ENCODE measurements at regions not wholly inside any gene's neighbourhood (a gene's known extent, or its start where the extent isn't known, plus 50 kb on each side); places are given as distances from the start of the nearest gene placed in this dataset.

GRCh38 chr11:135037828-135038227, 625.8 kb upstream of the B3GAT1 start:
- DNase-seq (ENCODE audit: extremely low spot score, unreplicated experiment), result no peak
- H3K36me3 Mint-ChIP-seq, result no peaks in the 10 kb centered on the region
- TF ChIP-seq, protein P1, sequence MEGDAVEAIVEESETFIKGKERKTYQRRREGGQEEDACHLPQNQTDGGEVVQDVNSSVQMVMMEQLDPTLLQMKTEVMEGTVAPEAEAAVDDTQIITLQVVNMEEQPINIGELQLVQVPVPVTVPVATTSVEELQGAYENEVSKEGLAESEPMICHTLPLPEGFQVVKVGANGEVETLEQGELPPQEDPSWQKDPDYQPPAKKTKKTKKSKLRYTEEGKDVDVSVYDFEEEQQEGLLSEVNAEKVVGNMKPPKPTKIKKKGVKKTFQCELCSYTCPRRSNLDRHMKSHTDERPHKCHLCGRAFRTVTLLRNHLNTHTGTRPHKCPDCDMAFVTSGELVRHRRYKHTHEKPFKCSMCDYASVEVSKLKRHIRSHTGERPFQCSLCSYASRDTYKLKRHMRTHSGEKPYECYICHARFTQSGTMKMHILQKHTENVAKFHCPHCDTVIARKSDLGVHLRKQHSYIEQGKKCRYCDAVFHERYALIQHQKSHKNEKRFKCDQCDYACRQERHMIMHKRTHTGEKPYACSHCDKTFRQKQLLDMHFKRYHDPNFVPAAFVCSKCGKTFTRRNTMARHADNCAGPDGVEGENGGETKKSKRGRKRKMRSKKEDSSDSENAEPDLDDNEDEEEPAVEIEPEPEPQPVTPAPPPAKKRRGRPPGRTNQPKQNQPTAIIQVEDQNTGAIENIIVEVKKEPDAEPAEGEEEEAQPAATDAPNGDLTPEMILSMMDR (conservative IDR thresholded peaks at IDR 0.05), result no peak

DNA sequence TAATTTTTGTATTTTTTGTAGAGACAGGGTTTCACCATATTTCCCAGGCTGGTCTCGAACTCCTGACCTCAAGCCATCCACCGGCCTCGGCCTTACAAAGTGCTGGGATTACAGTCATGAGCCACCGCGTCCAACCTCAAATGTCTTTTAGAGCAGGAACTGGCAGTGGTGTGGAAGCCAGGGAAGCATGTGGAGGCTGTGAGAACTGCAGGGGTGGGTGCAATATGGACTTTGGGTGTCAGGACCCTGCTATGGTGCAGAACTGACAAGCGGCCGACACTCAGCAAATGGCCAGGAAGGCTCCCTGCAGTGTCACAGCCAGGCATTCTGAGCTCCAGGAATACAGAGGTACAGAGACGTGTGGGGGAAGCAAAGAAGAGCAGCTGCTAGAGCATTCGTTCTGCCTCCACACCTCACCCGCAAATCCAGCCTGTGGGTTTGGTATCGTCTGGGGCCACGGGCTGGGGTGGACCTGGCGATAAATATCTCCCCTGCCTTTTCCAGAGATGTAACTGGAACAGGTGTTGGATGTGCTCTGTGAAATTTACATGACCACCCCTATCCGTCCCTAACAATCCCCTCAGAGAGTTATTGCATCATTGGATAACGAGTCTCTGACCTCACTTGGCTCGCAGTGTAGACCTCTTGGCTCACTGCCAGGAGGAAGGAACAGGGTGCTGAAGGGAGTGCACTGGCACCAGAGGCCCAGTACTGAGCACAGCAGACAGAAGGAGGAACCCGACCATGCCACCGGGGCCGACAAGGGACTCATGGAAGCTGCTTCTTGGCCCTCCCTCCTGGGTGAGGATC, 624.7 kb upstream of the B3GAT1 start:
- Mint-ChIP-seq H3K9me3 (no peaks in the 10 kb centered on the region), H3K27me3 (peaks cover 23% of the 10 kb centered on the region)

More at GRCh38 chr11:135037828-135038227, 625.8 kb upstream of the B3GAT1 start:
- Mint-ChIP-seq H3K27me3 (peaks cover 13% of the 10 kb centered on the region), H3K4me1 (ENCODE audit: unreplicated experiment) (no peaks in the 10 kb centered on the region), H3K27ac (no peak overlapping the region), H3K9me3 (no peaks in the 10 kb centered on the region), H3K4me3 (no peak overlapping the region)

DNA sequence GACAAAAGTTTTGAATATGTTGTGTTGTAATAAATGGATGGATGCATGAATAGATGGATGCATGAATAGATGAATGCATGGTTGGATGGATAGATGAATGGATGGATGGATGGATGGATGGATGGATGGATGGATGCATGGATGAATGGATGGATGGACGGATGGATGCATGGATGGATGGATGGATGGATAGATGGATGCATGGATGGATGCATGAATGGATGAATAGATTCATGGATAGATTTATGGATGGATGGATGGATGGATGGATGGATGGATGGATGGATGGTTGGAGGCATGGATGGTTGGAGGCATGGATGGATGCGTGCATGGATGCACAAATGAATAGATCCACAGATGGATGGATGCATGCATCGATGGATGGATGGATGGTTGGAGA, 623.2 kb upstream of the B3GAT1 start:
- DNase-seq (ENCODE audit: extremely low spot score, unreplicated experiment), result no peak
- TF ChIP-seq, protein P1 (conservative IDR thresholded peaks at IDR 0.05), result no peak
- H3K4me1 Mint-ChIP-seq (ENCODE audit: unreplicated experiment), result no peaks in the 10 kb centered on the region
- H3K4me3 Mint-ChIP-seq, result no peak overlapping the region
- H3K36me3 Mint-ChIP-seq, result no peaks in the 10 kb centered on the region
- H3K27ac Mint-ChIP-seq, result no peak overlapping the region
- H3K27me3 Mint-ChIP-seq, result peaks cover 26% of the 10 kb centered on the region
- no peaks in the 10 kb centered on the region for H3K9me3 Mint-ChIP-seq

More for the DNA sequence above, 624.7 kb upstream of the B3GAT1 start:
- no peaks in the 10 kb centered on the region for H3K4me1 Mint-ChIP-seq (ENCODE audit: unreplicated experiment)
- no peak overlapping the region for H3K4me3 Mint-ChIP-seq
- TF ChIP-seq, protein P1 (conservative IDR thresholded peaks at IDR 0.05), result no peak
- no peak for DNase-seq (ENCODE audit: extremely low spot score, unreplicated experiment)
- no peaks in the 10 kb centered on the region for H3K36me3 Mint-ChIP-seq
- H3K27ac Mint-ChIP-seq, result no peak overlapping the region

- Mint-ChIP-seq H3K36me3 (no peaks in the 10 kb centered on the region), H3K4me1 (ENCODE audit: unreplicated experiment) (no peaks in the 10 kb centered on the region)
- no peak for DNase-seq (ENCODE audit: extremely low spot score, unreplicated experiment)
Observed at GRCh38 chr11:135033540-135033939, 621.5 kb upstream of the B3GAT1 start.

GRCh38 chr11:135031205-135031989, 619.4 kb upstream of the B3GAT1 start:
- no peak overlapping the region for H3K27ac Mint-ChIP-seq
- TF ChIP-seq, protein P1 (conservative IDR thresholded peaks at IDR 0.05), result no peak
- H3K4me1 Mint-ChIP-seq (ENCODE audit: unreplicated experiment), result no peaks in the 10 kb centered on the region
- DNase-seq (ENCODE audit: extremely low spot score, unreplicated experiment), result no peak
- no peaks in the 10 kb centered on the region for H3K36me3 Mint-ChIP-seq
- H3K27me3 Mint-ChIP-seq, result peaks cover 29% of the 10 kb centered on the region
- H3K4me3 Mint-ChIP-seq, result no peak overlapping the region
- no peaks in the 10 kb centered on the region for H3K9me3 Mint-ChIP-seq

More at GRCh38 chr11:135033540-135033939, 621.5 kb upstream of the B3GAT1 start:
- Mint-ChIP-seq H3K27ac (no peak overlapping the region), H3K27me3 (peaks cover 26% of the 10 kb centered on the region), H3K9me3 (no peaks in the 10 kb centered on the region), H3K4me3 (no peak overlapping the region)
- TF ChIP-seq, protein P1 (conservative IDR thresholded peaks at IDR 0.05), result peak; percentile 59

Measured in type B pancreatic cell (in vitro differentiated cells).